ENCODE measurements at regions not wholly inside any gene's neighbourhood (a gene's known extent, or its start where the extent isn't known, plus 50 kb on each side); places are given as distances from the start of the nearest gene placed in this dataset.

DNA sequence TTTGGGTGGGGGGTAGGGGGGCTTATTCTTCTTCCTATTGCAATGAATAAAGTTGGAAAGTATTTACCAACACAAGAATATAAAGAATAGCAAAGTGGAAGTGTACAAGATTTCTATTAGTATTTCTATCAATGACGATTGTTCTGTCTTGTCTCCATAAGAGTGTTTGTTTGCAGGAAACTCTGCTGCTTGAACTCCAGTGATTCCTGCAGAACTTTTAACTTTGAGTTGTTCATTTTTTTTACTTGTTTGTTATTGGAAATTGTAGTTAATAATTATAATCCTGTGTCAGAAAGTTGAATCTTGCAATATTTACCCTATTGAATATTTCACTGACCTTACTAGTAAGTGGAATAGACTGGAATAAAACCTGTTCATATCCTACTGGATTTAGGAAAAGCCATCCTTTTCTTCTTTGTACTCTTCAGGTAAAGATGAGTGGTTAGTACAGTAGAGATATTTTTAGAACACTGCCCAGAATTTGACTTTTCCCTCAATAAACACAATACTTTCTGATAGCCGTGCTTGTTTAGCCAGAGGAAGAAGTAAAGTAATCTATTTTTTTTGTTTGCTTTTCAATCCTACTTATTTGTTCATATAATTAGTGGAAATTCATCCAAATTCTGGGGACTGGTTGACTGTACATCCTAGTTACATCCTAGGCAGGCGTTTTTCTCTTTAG is 340.4 kb downstream of the TENT4A start:
- no peak for DNase-seq (ENCODE audit: low read depth)
- no peak for TF ChIP-seq CTCF (conservative IDR thresholded peaks at IDR 0.05; ENCODE audit: low read depth, low read length)
- no peak overlapping the region for H3K4me3 ChIP-seq (ENCODE audit: low read depth, low read length)

DNA sequence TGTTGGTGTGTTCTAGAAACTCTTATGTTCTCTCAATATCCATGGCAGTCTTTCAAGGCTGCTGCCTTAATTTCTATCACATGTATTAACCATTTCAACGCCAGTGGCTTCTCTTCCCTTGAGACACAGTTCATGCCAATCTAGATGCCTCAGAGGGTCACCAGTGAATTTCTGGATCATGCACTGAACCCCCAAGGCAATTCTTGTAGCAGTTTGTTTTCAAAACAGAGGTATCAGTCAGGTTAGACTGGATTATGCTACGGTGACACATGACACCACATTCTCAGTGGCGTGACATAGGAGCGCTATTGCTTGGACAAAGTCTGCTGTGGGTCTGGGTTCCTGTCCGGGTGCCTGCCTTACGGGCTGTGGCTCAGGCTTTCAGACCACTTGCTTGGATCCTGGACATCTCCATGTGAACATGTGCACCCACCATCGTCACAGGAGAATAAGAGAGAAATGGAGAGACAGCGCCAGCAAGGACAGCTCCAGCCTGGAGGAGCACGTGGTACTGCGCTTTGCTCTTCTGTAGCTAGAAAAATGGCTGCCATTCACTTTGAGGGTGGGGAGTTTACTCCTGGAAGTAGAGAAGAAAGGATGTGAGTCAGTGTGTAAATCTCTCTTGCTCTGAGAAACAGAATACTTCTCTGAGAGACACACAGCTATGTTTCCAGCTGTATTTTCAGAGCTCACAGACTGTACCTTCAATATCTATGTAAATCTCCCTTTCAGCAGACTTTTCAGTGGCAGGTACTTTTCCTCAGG is 329.3 kb upstream of the ADCY2 start:
- no peak for TF ChIP-seq CTCF (conservative IDR thresholded peaks at IDR 0.05; ENCODE audit: low read depth, low read length)
- no peak for DNase-seq (ENCODE audit: low read depth)
- no peak overlapping the region for H3K4me3 ChIP-seq (ENCODE audit: low read depth, low read length)

DNA sequence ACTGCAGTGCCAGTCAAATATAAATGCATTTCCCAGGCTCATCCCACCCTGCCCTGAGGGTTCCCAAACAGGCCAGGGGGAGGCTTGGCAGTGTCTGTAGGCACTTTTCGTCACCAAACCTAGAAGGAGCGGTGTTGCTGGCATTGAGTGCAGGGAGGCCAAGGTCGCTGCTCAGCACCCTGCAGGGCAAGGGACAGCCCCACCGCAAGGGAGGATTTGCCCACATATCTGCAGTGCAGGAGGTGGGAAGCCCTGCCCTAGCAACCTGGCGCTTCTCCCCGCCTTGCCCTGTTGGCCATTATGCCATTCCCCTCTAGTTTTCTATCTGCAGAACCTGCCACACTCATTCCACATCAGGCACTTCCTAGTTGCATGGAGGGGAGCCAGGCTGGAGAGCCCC is 327.8 kb upstream of the ADCY2 start:
- TF ChIP-seq CTCF (conservative IDR thresholded peaks at IDR 0.05; ENCODE audit: low read depth, low read length): no peak
- DNase-seq (ENCODE audit: low read depth): no peak
- no peak overlapping the region for H3K4me3 ChIP-seq (ENCODE audit: low read depth, low read length)

DNA sequence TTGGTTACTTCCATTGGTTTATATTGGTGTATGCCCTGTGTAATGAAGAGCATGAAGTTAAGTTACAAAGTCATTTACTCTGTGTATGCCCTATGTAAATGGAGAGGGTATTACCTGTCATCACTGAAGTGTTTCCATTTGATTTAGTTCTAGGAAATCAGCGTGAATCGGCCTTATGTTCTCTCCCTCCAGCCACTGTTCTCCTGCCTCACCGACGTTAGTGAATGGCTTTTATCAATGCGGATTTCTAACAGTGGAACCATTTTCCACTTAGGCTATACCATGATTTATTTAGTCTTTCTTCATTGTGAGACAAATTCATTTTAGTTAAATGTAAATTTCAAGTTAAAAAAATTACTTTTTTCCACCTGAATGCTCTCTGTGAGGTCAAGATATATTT is 327.0 kb upstream of the ADCY2 start:
- DNase-seq (ENCODE audit: low read depth): no peak
- TF ChIP-seq CTCF (conservative IDR thresholded peaks at IDR 0.05; ENCODE audit: low read depth, low read length): no peak
- no peak overlapping the region for H3K4me3 ChIP-seq (ENCODE audit: low read depth, low read length)

DNA sequence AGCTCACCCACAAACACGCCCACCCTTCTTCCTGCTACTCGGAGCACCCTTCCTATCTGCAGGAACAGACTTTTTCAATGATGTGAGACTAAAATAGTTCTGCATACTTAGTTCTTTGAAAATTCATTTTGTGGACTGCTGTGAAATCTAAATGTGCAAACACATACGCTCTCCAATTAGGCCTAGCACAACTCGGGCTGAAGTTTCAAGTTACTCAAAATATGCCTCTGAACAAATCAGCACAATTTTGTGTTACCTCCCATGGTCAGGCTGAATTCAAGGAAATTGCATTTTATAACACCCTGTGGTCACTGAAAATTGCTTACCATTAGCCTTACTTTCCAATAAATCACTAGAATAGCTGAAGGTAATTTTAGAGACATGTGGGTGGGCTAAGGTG is 323.8 kb upstream of the ADCY2 start:
- H3K4me3 ChIP-seq (ENCODE audit: low read depth, low read length): no peak overlapping the region
- no peak for TF ChIP-seq CTCF (conservative IDR thresholded peaks at IDR 0.05; ENCODE audit: low read depth, low read length)
- no peak for DNase-seq (ENCODE audit: low read depth)

DNA sequence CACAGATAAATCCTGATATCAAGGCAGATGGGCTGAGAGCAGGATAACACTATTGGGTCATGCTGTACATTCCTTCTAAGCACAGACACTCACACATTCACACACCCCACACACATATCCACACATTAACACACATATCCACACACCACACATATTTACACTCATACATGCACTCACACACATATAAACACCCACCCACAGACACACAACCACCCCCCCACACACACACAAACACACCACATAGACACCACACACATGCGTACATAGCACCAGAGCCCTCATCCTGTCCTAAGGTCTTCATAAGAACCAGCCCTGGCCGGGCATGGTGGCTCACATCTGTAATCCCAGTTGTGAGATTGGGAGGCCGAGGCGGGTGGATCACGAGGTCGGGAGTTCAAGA is 322.3 kb upstream of the ADCY2 start:
- no peak for DNase-seq (ENCODE audit: low read depth)
- TF ChIP-seq CTCF (conservative IDR thresholded peaks at IDR 0.05; ENCODE audit: low read depth, low read length): no peak
- H3K4me3 ChIP-seq (ENCODE audit: low read depth, low read length): no peak overlapping the region

DNA sequence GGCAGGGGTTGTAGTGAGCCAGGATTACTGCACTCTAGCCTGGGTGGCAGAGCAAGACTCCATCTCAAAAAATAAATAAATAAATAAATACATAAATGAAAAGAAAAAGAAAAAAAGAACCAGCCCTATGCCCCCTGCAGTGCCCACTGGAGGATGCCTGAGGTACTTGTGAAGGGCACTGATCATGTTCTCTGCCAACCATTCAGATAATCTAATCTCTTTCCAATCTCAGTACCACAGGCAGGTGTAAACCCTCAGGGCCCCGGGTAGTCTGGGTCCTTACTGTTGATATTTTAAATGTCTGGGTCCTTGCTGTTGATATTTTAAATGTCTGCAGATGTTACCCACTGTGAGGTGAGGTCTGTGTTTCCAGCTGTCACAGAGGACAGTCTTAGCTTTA is 321.8 kb upstream of the ADCY2 start:
- no peak for TF ChIP-seq CTCF (conservative IDR thresholded peaks at IDR 0.05; ENCODE audit: low read depth, low read length)
- DNase-seq (ENCODE audit: low read depth): no peak
- no peak overlapping the region for H3K4me3 ChIP-seq (ENCODE audit: low read depth, low read length)

All from choroid plexus epithelial cell (primary cell).